Fibroblast of the aortic adventitia (primary cell): ENCODE measurements at regions not wholly inside any gene's neighbourhood (a gene's known extent, or its start where the extent isn't known, plus 50 kb on each side); places are given as distances from the start of the nearest gene placed in this dataset.
"Not testable (repeated sequence)": the region's sequence is repeated elsewhere in the genome, so short reads cannot be mapped to it uniquely, and the experiment has no call there.

Experiments used
- DNase-seq: peaks from one replicate; pipeline ENCODE4 v3.0.0-alpha.2; 2010; ENCODE audit warnings: low read depth
- H3K4me3 ChIP-seq: 2 replicates; pipeline ENCODE4 v1.5.1; 2011; ENCODE audit warnings: low read depth, mild to moderate bottlenecking, control low read depth, low read length, moderate library complexity
- CTCF ChIP-seq: IDR thresholded peaks from 2 replicates; pipeline ENCODE4 v1.5.1; 2011; ENCODE audit warnings: mild to moderate bottlenecking, low read length, control low read depth, inconsistent platforms; ENCODE audit not compliant: insufficient read depth

GRCh38 chr14:53375599-53375998, 222.5 kb upstream of the DDHD1 start:
- no peak for TF ChIP-seq CTCF
- DNase-seq = no peak
- H3K4me3 ChIP-seq = no peak overlapping the region

GRCh38 chr14:53368711-53369201, 215.6 kb upstream of the DDHD1 start:
- H3K4me3 ChIP-seq = no peak overlapping the region
- TF ChIP-seq CTCF = no peak
- peak; percentile 76 for DNase-seq

- no peak overlapping the region for H3K4me3 ChIP-seq
- no peak for DNase-seq
- TF ChIP-seq CTCF = no peak
Observed at GRCh38 chr14:53368066-53368465, 214.9 kb upstream of the DDHD1 start.

GRCh38 chr14:53367644-53368026, 214.5 kb upstream of the DDHD1 start:
- peak; percentile 90 for DNase-seq
- H3K4me3 ChIP-seq = no peak overlapping the region
- TF ChIP-seq CTCF = no peak

GRCh38 chr14:53365486-53366130, 212.5 kb upstream of the DDHD1 start:
- no peak overlapping the region for H3K4me3 ChIP-seq
- peak; percentile 82 for DNase-seq
- TF ChIP-seq CTCF = no peak

- peak; percentile 69 for DNase-seq
Observed at GRCh38 chr14:53362916-53363315, 209.8 kb upstream of the DDHD1 start.

GRCh38 chr14:53360829-53361228, 207.7 kb upstream of the DDHD1 start:
- TF ChIP-seq CTCF = no peak
- H3K4me3 ChIP-seq = no peak overlapping the region
- no peak for DNase-seq

More at GRCh38 chr14:53362916-53363315, 209.8 kb upstream of the DDHD1 start:
- not testable (repeated sequence) for H3K4me3 ChIP-seq
